Smooth muscle cell (in vitro differentiated cells): ENCODE measurements at regions not wholly inside any gene's neighbourhood (a gene's known extent, or its start where the extent isn't known, plus 50 kb on each side); places are given as distances from the start of the nearest gene placed in this dataset.
A peak's percentile ranks its signal among the peaks of the same experiment; 100 is the strongest.
"Not testable (repeated sequence)": the region's sequence is repeated elsewhere in the genome, so short reads cannot be mapped to it uniquely, and the experiment has no call there.

Experiments
- DNase-seq: peaks from one replicate; lab custom pipeline; 2025; ENCODE audit not compliant: unreplicated experiment; lab: John Stamatoyannopoulos, UW
- H2AFZ ChIP-seq: fragments of 200-600 bp; sonication (generic); 2 replicates; pipeline ENCODE4 v1.6.0; 2016; ENCODE audit warnings: antibody characterized with exemption, low read depth, mild to moderate bottlenecking
- H3F3A ChIP-seq: fragments of 200-600 bp; sonication (generic); 2 replicates; pipeline ENCODE4 v1.6.0; 2017; ENCODE audit warnings: antibody characterized with exemption, low read depth
- H3K27ac ChIP-seq: fragments of 200-600 bp; sonication (generic); 2 replicates; pipeline ENCODE4 v1.5.1; 2016; ENCODE audit warnings: low read depth, mild to moderate bottlenecking
- H3K27me3 ChIP-seq: fragments of 200-600 bp; sonication (generic); 2 replicates; pipeline ENCODE4 v1.6.1; 2016; ENCODE audit warnings: low read depth, mild to moderate bottlenecking
- H3K36me3 ChIP-seq: fragments of 200-600 bp; sonication (generic); 2 replicates; pipeline ENCODE4 v1.5.1; 2016; ENCODE audit warnings: low read depth
- H3K4me1 ChIP-seq: fragments of 200-600 bp; sonication (generic); 2 replicates; pipeline ENCODE4 v1.5.1; 2016; ENCODE audit warnings: low read depth
- H3K4me2 ChIP-seq: fragments of 200-600 bp; sonication (generic); 2 replicates; pipeline ENCODE4 v1.6.0; 2016; ENCODE audit warnings: mild to moderate bottlenecking
- H3K4me3 ChIP-seq: fragments of 200-600 bp; sonication (generic); 2 replicates; pipeline ENCODE4 v1.5.1; 2016; ENCODE audit warnings: mild to moderate bottlenecking
- H3K79me2 ChIP-seq: fragments of 200-600 bp; sonication (generic); 2 replicates; pipeline ENCODE4 v1.6.0; 2016; ENCODE audit warnings: low read depth, mild to moderate bottlenecking
- H3K9ac ChIP-seq: fragments of 200-600 bp; sonication (generic); 2 replicates; pipeline ENCODE4 v1.6.0; 2016; ENCODE audit warnings: low read depth
- H3K9me3 ChIP-seq: fragments of 200-600 bp; sonication (generic); replicated peaks from 2 replicates; pipeline ENCODE4 v1.5.1; 2016; ENCODE audit warnings: low read depth
- H4K20me1 ChIP-seq: fragments of 200-600 bp; sonication (generic); 2 replicates; pipeline ENCODE4 v1.6.0; 2016; ENCODE audit warnings: low read depth
- CTCF ChIP-seq: fragments of 200-600 bp; sonication (generic); IDR thresholded peaks from 2 replicates; pipeline ENCODE4 v1.5.1; 2017; ENCODE audit warnings: borderline replicate concordance, mild to moderate bottlenecking, antibody characterized with exemption; ENCODE audit not compliant: insufficient read depth, poor library complexity, severe bottlenecking
- WGBS: methylation state at CpG from one replicate; pipeline ENCODE4 v1.1.7; 2016; ENCODE audit warnings: low lambda C conversion rate; 5-methylcytosine and 5-hydroxymethylcytosine counted together

- Histone ChIP-seq H3K4me2 (peak overlapping the region; percentile 34), H3K27me3 (no peaks in the 10 kb centered on the region), H3K4me3 (no peak overlapping the region), H3K9me3 (no peaks in the 10 kb centered on the region), H4K20me1 (no peaks in the 10 kb centered on the region), H3K27ac (peak overlapping the region; percentile 65), H3K36me3 (no peaks in the 10 kb centered on the region), H2AFZ (no peak overlapping the region), H3K79me2 (no peaks in the 10 kb centered on the region), H3K4me1 (peaks cover under 1% of the 10 kb centered on the region), H3F3A (peaks cover 4% of the 10 kb centered on the region), H3K9ac (no peak overlapping the region)
- no peak for TF ChIP-seq CTCF
- 22% methylated on average over 3 of the region's 3 CpGs for WGBS
- no peak for DNase-seq
These were observed 114.3 kb upstream of the RUNX1 start for GRCh38 chr21:35163411-35163810.

- Histone ChIP-seq H3K36me3 (no peaks in the 10 kb centered on the region), H2AFZ (no peak overlapping the region), H3F3A (peaks cover 4% of the 10 kb centered on the region), H3K4me3 (no peak overlapping the region), H3K4me2 (peak overlapping the region; percentile 34), H3K4me1 (no peaks in the 10 kb centered on the region), H4K20me1 (no peaks in the 10 kb centered on the region), H3K9me3 (no peaks in the 10 kb centered on the region), H3K27ac (peak overlapping the region; percentile 65), H3K79me2 (no peaks in the 10 kb centered on the region), H3K27me3 (no peaks in the 10 kb centered on the region), H3K9ac (no peak overlapping the region)
- WGBS = 93% methylated on average over 3 of the region's 3 CpGs
- TF ChIP-seq CTCF = no peak
- no peak for DNase-seq
These were observed 113.7 kb upstream of the RUNX1 start for GRCh38 chr21:35162831-35163230.

GRCh38 chr21:35159881-35160280 lies 110.8 kb upstream of the RUNX1 start:
- Histone ChIP-seq H3K36me3 (no peaks in the 10 kb centered on the region), H3K4me2 (no peak overlapping the region), H3K27ac (no peak overlapping the region), H3F3A (peaks cover 4% of the 10 kb centered on the region), H2AFZ (no peak overlapping the region), H3K4me1 (no peaks in the 10 kb centered on the region), H3K27me3 (no peaks in the 10 kb centered on the region), H4K20me1 (no peaks in the 10 kb centered on the region), H3K79me2 (no peaks in the 10 kb centered on the region), H3K9me3 (no peaks in the 10 kb centered on the region), H3K9ac (no peak overlapping the region), H3K4me3 (no peak overlapping the region)
- 36% methylated on average over 4 of the region's 4 CpGs for WGBS
- no peak for DNase-seq
- no peak for TF ChIP-seq CTCF

GRCh38 chr21:35157374-35157773 lies 108.3 kb upstream of the RUNX1 start:
- not testable (repeated sequence) for H4K20me1 ChIP-seq, H3K79me2 ChIP-seq, H2AFZ ChIP-seq, H3K36me3 ChIP-seq, H3K9ac ChIP-seq, H3F3A ChIP-seq, H3K4me3 ChIP-seq, H3K27me3 ChIP-seq, H3K4me2 ChIP-seq, H3K27ac ChIP-seq, H3K4me1 ChIP-seq, DNase-seq, H3K9me3 ChIP-seq
- 94% methylated on average over 1 of the region's 1 CpG for WGBS
